ENCODE measurements at regions not wholly inside any gene's neighbourhood (a gene's known extent, or its start where the extent isn't known, plus 50 kb on each side); places are given as distances from the start of the nearest gene placed in this dataset.

DNA sequence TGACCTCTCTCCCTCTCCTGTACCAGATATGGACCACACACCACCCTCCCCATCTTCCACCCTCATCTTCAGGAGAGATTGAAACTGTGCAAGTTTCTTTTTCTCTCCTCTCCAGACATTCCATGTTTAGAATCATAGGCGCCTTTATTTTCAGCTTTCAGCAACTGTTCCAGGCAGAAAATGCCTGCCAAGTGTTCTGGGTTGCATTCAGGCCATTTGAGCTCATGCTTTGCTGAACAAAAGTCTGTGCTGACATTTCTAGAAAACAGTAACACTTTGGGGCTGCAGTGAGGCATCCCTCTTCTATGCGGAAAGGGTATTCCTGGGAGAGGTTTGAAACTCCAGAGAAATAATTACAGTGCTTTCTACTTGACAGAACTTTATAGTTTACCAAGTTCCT lies 361.7 kb downstream of the GPAM start:
- Histone ChIP-seq H3K36me3 (no peaks in the 10 kb centered on the region), H3K27me3 (no peaks in the 10 kb centered on the region), H3K9me3 (no peaks in the 10 kb centered on the region), H3K27ac (no peak overlapping the region), H3K4me1 (no peaks in the 10 kb centered on the region), H3K4me3 (no peak overlapping the region)
- TF ChIP-seq, protein P1, sequence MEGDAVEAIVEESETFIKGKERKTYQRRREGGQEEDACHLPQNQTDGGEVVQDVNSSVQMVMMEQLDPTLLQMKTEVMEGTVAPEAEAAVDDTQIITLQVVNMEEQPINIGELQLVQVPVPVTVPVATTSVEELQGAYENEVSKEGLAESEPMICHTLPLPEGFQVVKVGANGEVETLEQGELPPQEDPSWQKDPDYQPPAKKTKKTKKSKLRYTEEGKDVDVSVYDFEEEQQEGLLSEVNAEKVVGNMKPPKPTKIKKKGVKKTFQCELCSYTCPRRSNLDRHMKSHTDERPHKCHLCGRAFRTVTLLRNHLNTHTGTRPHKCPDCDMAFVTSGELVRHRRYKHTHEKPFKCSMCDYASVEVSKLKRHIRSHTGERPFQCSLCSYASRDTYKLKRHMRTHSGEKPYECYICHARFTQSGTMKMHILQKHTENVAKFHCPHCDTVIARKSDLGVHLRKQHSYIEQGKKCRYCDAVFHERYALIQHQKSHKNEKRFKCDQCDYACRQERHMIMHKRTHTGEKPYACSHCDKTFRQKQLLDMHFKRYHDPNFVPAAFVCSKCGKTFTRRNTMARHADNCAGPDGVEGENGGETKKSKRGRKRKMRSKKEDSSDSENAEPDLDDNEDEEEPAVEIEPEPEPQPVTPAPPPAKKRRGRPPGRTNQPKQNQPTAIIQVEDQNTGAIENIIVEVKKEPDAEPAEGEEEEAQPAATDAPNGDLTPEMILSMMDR (IDR thresholded peaks at IDR 0.05) = no peak
- no peak for TF ChIP-seq EP300 (IDR thresholded peaks at IDR 0.05)
- TF ChIP-seq POLR2A (IDR thresholded peaks at IDR 0.05) = no peak
- DNase-seq (ENCODE audit: low spot score in 2 of 2) = no peak
- 63 to 71% methylated on average over 2 of the region's 2 CpGs for WGBS, 2 donors

GRCh38 chr10:111822661-111823060 lies 360.9 kb downstream of the GPAM start:
- no peak overlapping the region for H3K27ac ChIP-seq
- WGBS, 2 donors = 46 to 50% methylated on average over 2 of the region's 2 CpGs
- TF ChIP-seq, protein P1 (IDR thresholded peaks at IDR 0.05) = no peak
- no peak for TF ChIP-seq POLR2A (IDR thresholded peaks at IDR 0.05)
- TF ChIP-seq EP300 (IDR thresholded peaks at IDR 0.05) = no peak
- no peaks in the 10 kb centered on the region for H3K9me3 ChIP-seq
- no peaks in the 10 kb centered on the region for H3K27me3 ChIP-seq
- H3K4me3 ChIP-seq = no peak overlapping the region
- H3K36me3 ChIP-seq = no peaks in the 10 kb centered on the region
- H3K4me1 ChIP-seq = no peaks in the 10 kb centered on the region
- no peak for DNase-seq (ENCODE audit: low spot score in 2 of 2)

GRCh38 chr10:111824128-111824527 lies 359.4 kb downstream of the GPAM start:
- no peak overlapping the region for H3K27ac ChIP-seq
- H3K4me3 ChIP-seq = no peak overlapping the region
- 58 to 59% methylated on average over 5 of the region's 5 CpGs for WGBS, 2 donors
- H3K36me3 ChIP-seq = no peaks in the 10 kb centered on the region
- H3K27me3 ChIP-seq = no peaks in the 10 kb centered on the region
- no peak for DNase-seq (ENCODE audit: low spot score in 2 of 2)
- TF ChIP-seq EP300 (IDR thresholded peaks at IDR 0.05) (no peak), POLR2A (IDR thresholded peaks at IDR 0.05) (no peak)
- TF ChIP-seq, protein P1 (IDR thresholded peaks at IDR 0.05) = no peak
- no peaks in the 10 kb centered on the region for H3K4me1 ChIP-seq
- H3K9me3 ChIP-seq = no peaks in the 10 kb centered on the region

DNA sequence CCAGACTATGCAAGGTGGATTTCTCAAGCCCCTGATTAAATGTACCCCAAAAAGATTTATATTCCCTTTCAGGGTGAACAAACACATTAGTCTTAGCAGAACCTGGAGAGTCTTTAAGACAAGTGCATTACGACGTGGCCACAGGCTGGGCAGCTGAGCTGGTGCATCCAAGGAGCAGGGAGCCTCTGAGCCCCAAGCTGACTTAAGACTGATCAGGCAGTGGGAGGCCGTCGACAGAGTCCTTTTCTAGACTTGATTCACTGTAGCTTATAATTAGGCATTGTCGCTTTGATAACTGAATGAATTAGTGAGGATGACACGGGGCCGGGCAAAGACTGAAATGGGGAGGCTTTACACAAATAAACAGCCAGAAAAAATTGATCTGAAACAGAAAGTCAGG lies 353.2 kb downstream of the GPAM start:
- 53 to 62% methylated on average over 7 of the region's 7 CpGs for WGBS, 2 donors
- Histone ChIP-seq H3K36me3 (no peaks in the 10 kb centered on the region), H3K27ac (no peak overlapping the region), H3K4me1 (peaks cover 0 to 4% (median 0%) of the 10 kb centered on the region in 4 donors), H3K4me3 (no peak overlapping the region), H3K27me3 (no peaks in the 10 kb centered on the region), H3K9me3 (no peaks in the 10 kb centered on the region)
- TF ChIP-seq EP300 (IDR thresholded peaks at IDR 0.05) (no peak), POLR2A (IDR thresholded peaks at IDR 0.05) (no peak)
- TF ChIP-seq, protein P1 (IDR thresholded peaks at IDR 0.05) = no peak
- no peak for DNase-seq (ENCODE audit: low spot score in 2 of 2)

DNA sequence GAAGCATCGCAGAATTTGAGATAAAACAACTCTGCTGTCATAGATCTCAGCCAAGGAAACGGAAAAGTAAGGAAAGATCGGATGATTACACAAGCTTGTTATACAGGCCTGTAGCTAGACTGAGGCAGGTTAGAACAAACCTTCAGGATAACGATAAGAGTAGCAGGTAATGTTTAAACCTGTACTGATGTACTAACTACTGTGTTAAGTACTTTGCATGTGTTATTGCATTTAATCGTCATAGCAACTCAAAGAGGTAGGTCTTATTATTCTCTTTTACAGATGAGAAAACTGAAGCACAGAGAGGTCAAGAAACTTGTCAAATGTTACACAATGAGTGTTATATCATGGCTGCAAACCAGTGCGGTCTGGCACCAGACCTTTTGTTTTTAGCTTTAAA lies 352.5 kb downstream of the GPAM start:
- no peak for DNase-seq (ENCODE audit: low spot score in 2 of 2)
- WGBS, 2 donors = 84 to 87% methylated on average over 6 of the region's 6 CpGs
- no peak for TF ChIP-seq EP300 (IDR thresholded peaks at IDR 0.05)
- TF ChIP-seq, protein P1 (IDR thresholded peaks at IDR 0.05) = no peak
- TF ChIP-seq POLR2A (IDR thresholded peaks at IDR 0.05) = no peak
- no peak overlapping the region for H3K4me3 ChIP-seq
- no peaks in the 10 kb centered on the region for H3K36me3 ChIP-seq
- no peak overlapping the region for H3K27ac ChIP-seq
- H3K9me3 ChIP-seq = no peaks in the 10 kb centered on the region
- H3K27me3 ChIP-seq = no peaks in the 10 kb centered on the region
- H3K4me1 ChIP-seq = peaks cover 0 to 9% (median 3%) of the 10 kb centered on the region in 4 donors
